SKM-1 (cell line): ENCODE measurements at regions not wholly inside any gene's neighbourhood (a gene's known extent, or its start where the extent isn't known, plus 50 kb on each side); places are given as distances from the start of the nearest gene placed in this dataset.
A peak's percentile ranks its signal among the peaks of the same experiment; 100 is the strongest.

ENCODE experiments used
- DNase-seq: peaks from one replicate; lab custom pipeline; 2025; ENCODE audit not compliant: unreplicated experiment; lab: John Stamatoyannopoulos, UW

DNA sequence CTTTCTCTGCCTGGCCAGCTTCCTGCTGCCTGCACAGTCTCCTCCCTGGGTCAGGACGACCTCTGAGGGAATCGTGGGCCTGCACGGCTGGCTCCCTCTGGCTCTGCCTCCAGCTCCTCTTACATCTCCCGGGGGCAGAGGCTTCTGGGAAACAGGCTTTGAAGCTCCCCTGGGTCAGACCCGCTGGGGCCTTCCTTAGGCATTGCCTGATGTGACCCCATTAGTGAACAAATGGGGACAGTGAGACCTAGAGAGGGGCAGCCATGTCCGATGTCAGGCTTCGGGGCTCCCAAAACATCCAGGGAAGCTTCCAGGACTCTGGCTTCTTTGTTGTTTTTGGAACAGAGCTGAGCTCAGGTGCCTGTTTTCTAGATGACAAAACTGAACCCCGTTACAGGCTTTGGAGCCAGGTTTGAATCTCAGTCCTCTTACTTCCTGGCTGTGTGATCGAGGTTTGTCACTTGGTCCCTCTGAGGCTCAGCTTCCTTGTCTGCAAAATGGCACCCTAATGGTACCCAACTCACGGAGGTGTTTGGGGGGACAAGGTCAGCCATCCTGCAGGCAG, 94.3 kb downstream of the CEBPB start:
- DNase-seq = no peak

- DNase-seq = no peak
Measured at GRCh38 chr20:50285376-50286173, 94.9 kb downstream of the CEBPB start.

- DNase-seq = no peak
Measured at GRCh38 chr20:50286174-50286511, 95.5 kb downstream of the CEBPB start.

GRCh38 chr20:50286609-50287008, 96.0 kb downstream of the CEBPB start:
- no peak for DNase-seq

DNA sequence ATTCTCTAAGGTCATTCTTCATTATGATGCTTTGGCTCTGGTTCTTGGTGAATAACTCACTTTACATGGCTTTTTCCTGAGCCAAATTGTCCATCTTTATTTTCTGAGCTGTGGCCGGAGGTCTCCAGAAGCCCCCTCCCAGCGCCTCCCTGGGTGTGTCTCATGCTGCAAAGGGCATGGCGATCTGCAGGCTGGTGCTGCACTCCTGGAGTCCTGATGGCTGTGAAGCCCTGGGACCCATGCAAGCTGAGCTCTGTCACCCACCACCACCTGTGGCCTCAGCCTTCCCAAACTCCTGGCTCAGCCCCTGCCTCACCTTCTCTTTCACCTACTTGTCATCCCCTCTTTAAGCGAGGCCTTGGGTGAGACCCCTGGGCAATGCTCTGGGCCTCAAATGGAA, 96.9 kb downstream of the CEBPB start:
- DNase-seq = no peak

DNA sequence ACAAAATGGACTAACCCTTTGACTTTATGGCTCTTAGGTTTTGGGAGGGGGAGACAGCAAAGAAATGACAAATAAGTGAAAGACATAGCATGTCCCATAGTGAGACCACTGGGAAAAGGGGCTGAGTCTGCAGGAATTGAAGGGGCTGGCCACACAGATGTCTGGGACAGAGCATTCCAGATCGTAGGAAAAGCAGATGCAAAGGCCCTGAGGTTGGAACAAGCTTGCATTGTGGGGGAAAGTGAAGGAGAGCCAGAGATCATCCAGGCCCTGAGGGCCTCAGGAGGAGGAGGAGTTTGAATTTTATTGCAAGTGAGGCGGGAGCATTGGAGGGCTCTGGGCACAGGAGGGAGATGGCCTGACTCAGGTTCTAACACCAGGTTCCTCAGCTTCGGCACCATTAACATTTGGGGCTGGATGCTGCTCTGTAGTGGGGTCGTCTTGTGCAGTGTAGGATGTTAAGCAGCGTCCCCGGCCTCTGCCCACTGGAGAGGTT, 97.5 kb downstream of the CEBPB start:
- DNase-seq = no peak

- no peak for DNase-seq
Measured at GRCh38 chr20:50289581-50289980, 99.0 kb downstream of the CEBPB start.

DNA sequence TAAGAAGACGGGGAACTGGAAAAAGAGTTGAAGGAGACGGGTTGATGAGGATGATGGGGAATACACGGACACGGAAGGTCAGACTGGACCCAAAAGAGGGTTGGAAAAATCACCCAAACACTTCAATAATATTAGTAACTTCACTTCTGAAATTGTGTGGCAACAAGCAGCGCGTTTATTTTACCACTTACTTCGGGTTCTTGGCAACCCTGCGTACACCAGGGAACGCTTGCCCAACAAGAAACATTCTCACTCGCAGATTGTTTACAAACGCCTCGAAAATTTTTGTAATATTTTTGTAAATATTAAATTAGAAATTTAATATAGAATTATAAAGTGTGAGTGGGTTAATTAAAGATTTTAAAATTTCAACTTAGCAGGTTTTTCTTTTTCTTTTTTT, 99.5 kb downstream of the CEBPB start:
- DNase-seq = no peak

GRCh38 chr20:50290808-50291207, 100.2 kb downstream of the CEBPB start:
- DNase-seq = no peak

- DNase-seq = no peak
Measured at GRCh38 chr20:50291254-50292078, 100.8 kb downstream of the CEBPB start.

GRCh38 chr20:50292079-50292590, 101.5 kb downstream of the CEBPB start:
- DNase-seq = no peak

DNA sequence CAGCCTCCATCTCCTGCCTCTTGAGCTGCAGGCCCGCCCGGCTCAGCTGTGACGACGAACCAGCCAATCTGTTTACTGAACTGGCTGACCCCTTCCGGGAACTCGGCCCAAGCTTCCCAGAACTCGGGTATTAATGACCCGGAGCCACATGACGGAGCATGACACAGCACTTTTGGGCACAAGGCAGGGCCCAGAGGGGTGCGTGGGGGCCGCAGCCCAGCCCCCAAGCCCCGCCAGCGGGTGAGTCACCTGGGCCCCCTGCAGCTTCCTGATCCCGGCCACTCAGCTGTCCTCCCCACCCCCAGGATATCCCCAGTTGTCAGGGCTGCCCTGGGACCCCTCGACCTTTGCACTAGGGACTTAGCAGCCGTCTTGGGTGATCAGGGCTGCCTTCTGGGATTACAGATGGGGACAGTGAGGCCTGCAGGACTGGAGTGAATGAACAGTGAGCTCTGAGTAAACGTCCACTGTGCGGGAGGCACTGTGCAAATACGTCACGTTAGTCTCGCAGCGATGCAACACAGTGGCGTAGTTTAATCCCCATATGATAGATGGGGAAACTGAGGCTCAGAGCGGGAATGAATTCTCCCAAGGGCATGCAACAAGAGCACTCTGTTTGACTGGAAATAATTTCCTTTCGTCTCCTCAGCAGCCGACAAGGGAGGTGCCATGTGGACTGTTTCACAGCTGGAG, 102.1 kb downstream of the CEBPB start:
- no peak for DNase-seq

GRCh38 chr20:50293284-50294139, 102.9 kb downstream of the CEBPB start:
- DNase-seq = no peak

- DNase-seq = no peak
Measured at GRCh38 chr20:50294164-50295088, 103.8 kb downstream of the CEBPB start.

DNA sequence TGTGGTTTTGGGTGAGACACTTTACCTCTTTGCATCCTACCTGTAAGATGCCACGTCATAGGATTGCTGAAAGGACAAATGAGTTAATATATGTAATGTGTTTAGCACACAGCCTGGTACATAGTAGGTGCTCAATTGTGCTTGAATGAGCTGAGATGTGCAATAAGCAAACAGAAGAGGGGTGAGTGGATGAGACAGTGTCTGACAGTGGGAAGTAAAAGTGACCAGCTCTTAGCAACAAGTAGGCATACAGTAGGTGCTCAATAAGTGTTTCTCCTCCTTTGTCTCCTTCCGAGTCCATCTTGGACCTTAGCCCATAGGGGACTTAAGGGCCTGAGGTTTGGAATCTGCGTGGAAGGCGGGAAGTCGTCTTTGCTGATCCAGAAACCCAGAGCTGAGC, 104.7 kb downstream of the CEBPB start:
- no peak for DNase-seq

DNA sequence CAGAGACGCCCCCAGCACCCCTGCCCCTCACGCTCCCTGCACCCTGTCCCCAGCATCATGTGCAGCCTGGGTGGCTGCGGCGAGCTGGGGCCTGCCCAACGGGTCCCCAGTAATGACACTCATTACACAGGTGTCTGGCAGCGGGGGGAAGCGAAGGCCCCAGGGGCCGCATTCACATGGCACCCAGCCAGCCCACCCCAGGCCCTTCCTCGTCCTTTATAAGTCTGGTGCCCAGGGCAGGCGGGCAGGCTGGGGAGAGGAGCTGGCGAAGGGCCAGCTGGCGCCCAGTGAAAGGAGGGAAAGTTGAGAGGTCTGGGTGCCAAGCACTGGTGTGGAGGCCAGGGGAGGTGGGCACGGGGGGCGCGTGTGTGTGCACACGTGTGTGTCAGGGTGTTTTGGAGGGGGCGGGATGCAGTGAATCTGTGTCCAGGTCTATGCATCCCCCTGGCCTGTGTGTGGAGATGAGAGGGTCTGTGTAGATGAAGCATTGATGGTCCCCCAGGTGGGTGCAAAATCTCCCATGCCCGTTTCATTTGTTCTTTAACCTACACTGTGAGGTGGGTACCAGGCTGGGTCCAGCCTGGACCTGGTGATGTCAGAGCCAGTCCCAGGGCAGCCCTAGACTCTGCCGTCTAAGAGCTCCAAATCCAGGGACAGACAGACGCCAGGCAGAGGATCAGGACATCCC, 105.3 kb downstream of the CEBPB start:
- no peak for DNase-seq

- DNase-seq = peak; percentile 31
Measured at GRCh38 chr20:50296450-50297375, 106.1 kb downstream of the CEBPB start.
